Osteoblast (primary cell): ENCODE measurements at regions not wholly inside any gene's neighbourhood (a gene's known extent, or its start where the extent isn't known, plus 50 kb on each side); places are given as distances from the start of the nearest gene placed in this dataset.

ENCODE experiments used
- DNase-seq: peaks from one replicate; pipeline ENCODE4 v3.0.0; 2011; ENCODE audit warnings: low spot score, mixed read lengths; ENCODE audit not compliant: insufficient read length; ENCODE audit errors: missing footprints
- H2AFZ ChIP-seq: 2 replicates; pipeline ENCODE4 v1.6.0; 2011; ENCODE audit warnings: mild to moderate bottlenecking, low read length
- H3K27ac ChIP-seq: 2 replicates; pipeline ENCODE4 v1.5.1; 2011; ENCODE audit warnings: mild to moderate bottlenecking, low read depth, low read length, moderate library complexity
- H3K27me3 ChIP-seq: 2 replicates; pipeline ENCODE4 v1.6.0; 2012; ENCODE audit warnings: mild to moderate bottlenecking, control low read depth, inconsistent platforms, low read length, moderate library complexity; ENCODE audit not compliant: insufficient read depth
- H3K36me3 ChIP-seq: 2 replicates; pipeline ENCODE4 v1.5.1; 2011; ENCODE audit warnings: mild to moderate bottlenecking, low read length, control low read depth, moderate library complexity; ENCODE audit not compliant: insufficient read depth
- H3K4me1 ChIP-seq: 2 replicates; pipeline ENCODE4 v1.5.1; 2011; ENCODE audit warnings: mild to moderate bottlenecking, low read length, control low read depth, moderate library complexity; ENCODE audit not compliant: insufficient read depth
- H3K4me2 ChIP-seq: 2 replicates; pipeline ENCODE4 v1.6.0; 2011; ENCODE audit warnings: mild to moderate bottlenecking, low read length; ENCODE audit not compliant: insufficient read depth
- H3K4me3 ChIP-seq: fragments of 200-600 bp; sonication (generic); 3 replicates; pipeline ENCODE4 v1.5.1; 2012; ENCODE audit warnings: mild to moderate bottlenecking, low read length, inconsistent platforms; ENCODE audit not compliant: insufficient read depth
- H3K79me2 ChIP-seq: 2 replicates; pipeline ENCODE4 v1.6.0; 2012; ENCODE audit warnings: mild to moderate bottlenecking, low read length, control low read depth, inconsistent platforms; ENCODE audit not compliant: insufficient read depth
- H3K9me3 ChIP-seq: 2 replicates; pipeline ENCODE4 v1.5.1; 2011; ENCODE audit warnings: low read depth, low read length, control low read depth
- H4K20me1 ChIP-seq: 2 replicates; pipeline ENCODE4 v1.6.0; 2012; ENCODE audit warnings: mild to moderate bottlenecking, low read length, control low read depth; ENCODE audit not compliant: insufficient read depth
- TF ChIP-seq, protein P1 (sequence below): IDR thresholded peaks from 2 replicates; pipeline ENCODE4 v1.5.1; 2011; ENCODE audit warnings: mild to moderate bottlenecking, low read depth, low read length, moderate library complexity; ENCODE audit errors: extremely low read depth

GRCh38 chr2:6676776-6677175 is 188.9 kb downstream of the CMPK2 start:
- Histone ChIP-seq H3K4me2 (no peak overlapping the region), H3K27me3 (no peaks in the 10 kb centered on the region), H3K27ac (no peak overlapping the region), H3K79me2 (no peaks in the 10 kb centered on the region), H4K20me1 (no peaks in the 10 kb centered on the region), H3K36me3 (no peaks in the 10 kb centered on the region), H3K9me3 (peaks cover 3% of the 10 kb centered on the region), H3K4me1 (no peaks in the 10 kb centered on the region), H3K4me3 (no peak overlapping the region), H2AFZ (no peak overlapping the region)
- TF ChIP-seq, protein P1, sequence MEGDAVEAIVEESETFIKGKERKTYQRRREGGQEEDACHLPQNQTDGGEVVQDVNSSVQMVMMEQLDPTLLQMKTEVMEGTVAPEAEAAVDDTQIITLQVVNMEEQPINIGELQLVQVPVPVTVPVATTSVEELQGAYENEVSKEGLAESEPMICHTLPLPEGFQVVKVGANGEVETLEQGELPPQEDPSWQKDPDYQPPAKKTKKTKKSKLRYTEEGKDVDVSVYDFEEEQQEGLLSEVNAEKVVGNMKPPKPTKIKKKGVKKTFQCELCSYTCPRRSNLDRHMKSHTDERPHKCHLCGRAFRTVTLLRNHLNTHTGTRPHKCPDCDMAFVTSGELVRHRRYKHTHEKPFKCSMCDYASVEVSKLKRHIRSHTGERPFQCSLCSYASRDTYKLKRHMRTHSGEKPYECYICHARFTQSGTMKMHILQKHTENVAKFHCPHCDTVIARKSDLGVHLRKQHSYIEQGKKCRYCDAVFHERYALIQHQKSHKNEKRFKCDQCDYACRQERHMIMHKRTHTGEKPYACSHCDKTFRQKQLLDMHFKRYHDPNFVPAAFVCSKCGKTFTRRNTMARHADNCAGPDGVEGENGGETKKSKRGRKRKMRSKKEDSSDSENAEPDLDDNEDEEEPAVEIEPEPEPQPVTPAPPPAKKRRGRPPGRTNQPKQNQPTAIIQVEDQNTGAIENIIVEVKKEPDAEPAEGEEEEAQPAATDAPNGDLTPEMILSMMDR: no peak
- no peak for DNase-seq

DNA sequence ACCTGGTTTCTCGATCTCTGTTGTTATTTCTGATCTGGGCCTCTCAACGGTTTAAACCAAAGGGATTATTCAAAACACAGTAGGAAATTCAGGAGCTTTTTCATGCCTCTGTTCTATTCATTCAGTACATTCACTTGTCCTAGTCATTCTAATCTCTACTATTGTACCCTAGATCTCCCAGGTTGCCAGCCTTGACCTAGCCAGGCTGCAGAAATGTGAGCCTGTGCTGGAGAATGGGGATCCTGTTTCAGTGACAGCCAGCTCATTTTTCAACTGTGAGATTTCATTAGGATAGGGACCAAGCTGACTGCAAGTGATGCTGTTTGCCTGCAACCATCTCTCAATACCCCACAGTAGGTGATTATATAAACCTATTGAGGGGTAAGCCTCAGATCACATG is 186.2 kb downstream of the CMPK2 start:
- no peaks in the 10 kb centered on the region for H4K20me1 ChIP-seq
- H3K4me3 ChIP-seq: no peak overlapping the region
- H3K27ac ChIP-seq: no peak overlapping the region
- H2AFZ ChIP-seq: no peak overlapping the region
- DNase-seq: no peak
- H3K9me3 ChIP-seq: peaks cover 3% of the 10 kb centered on the region
- no peaks in the 10 kb centered on the region for H3K79me2 ChIP-seq
- TF ChIP-seq, protein P1: no peak
- no peak overlapping the region for H3K4me2 ChIP-seq
- no peaks in the 10 kb centered on the region for H3K4me1 ChIP-seq
- H3K36me3 ChIP-seq: no peaks in the 10 kb centered on the region
- no peaks in the 10 kb centered on the region for H3K27me3 ChIP-seq

DNA sequence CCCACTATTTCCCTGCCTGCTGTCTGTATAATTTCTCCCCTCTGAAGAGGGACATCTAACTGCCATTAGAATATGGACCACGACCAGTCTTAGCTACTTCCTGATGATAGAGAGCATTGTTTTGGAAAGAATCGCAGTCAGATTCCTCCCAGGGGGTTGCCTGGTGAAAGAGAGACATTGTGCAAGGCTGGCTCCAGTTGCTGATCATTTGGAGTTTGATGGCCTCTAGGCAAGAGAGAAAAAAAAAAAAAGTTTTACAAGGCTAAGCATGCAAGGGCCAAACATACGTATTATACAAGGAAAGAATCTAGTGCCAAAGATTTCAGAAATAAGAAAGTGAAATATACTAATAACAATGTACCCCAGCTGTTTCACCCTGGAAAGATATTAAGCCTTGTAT is 182.2 kb downstream of the CMPK2 start:
- H3K36me3 ChIP-seq: no peaks in the 10 kb centered on the region
- TF ChIP-seq, protein P1: no peak
- H3K79me2 ChIP-seq: no peaks in the 10 kb centered on the region
- no peaks in the 10 kb centered on the region for H3K4me1 ChIP-seq
- H2AFZ ChIP-seq: no peak overlapping the region
- DNase-seq: no peak
- H3K4me2 ChIP-seq: no peak overlapping the region
- H3K4me3 ChIP-seq: no peak overlapping the region
- no peak overlapping the region for H3K27ac ChIP-seq
- H3K27me3 ChIP-seq: no peaks in the 10 kb centered on the region
- no peaks in the 10 kb centered on the region for H4K20me1 ChIP-seq
- no peaks in the 10 kb centered on the region for H3K9me3 ChIP-seq

- Histone ChIP-seq H4K20me1 (no peaks in the 10 kb centered on the region), H3K27me3 (no peaks in the 10 kb centered on the region), H3K79me2 (no peaks in the 10 kb centered on the region), H3K4me3 (no peak overlapping the region), H3K9me3 (no peaks in the 10 kb centered on the region), H3K36me3 (no peaks in the 10 kb centered on the region), H3K27ac (no peak overlapping the region), H3K4me2 (no peak overlapping the region), H3K4me1 (no peaks in the 10 kb centered on the region), H2AFZ (no peak overlapping the region)
- TF ChIP-seq, protein P1: no peak
- DNase-seq: no peak
Observed at GRCh38 chr2:6685447-6685846, 180.3 kb downstream of the CMPK2 start.
